Central memory CD4-positive, alpha-beta T cell (primary cell): ENCODE measurements at regions not wholly inside any gene's neighbourhood (a gene's known extent, or its start where the extent isn't known, plus 50 kb on each side); places are given as distances from the start of the nearest gene placed in this dataset.

Experiments used
- DNase-seq: peaks from one replicate; pipeline ENCODE4 v3.0.0; 2022

DNA sequence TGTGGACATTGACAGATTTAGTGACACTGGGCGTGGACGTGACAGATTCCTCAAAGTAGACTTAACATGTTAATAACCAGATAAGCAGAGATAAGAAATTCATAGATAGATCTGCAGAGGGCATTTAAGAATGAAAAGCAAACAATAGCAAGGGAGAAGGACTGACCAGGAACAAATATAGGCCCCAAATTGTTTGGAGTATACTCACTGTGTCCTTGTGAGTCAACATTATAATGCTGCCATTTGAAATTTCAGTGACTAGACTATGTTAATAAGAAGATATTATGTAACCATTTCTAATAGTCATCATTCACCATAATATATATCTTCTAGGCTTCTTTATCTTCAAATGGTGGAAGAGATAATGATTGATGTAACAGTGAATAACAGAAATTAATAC is 78.1 kb upstream of the SLC38A11 start:
- DNase-seq: no peak

DNA sequence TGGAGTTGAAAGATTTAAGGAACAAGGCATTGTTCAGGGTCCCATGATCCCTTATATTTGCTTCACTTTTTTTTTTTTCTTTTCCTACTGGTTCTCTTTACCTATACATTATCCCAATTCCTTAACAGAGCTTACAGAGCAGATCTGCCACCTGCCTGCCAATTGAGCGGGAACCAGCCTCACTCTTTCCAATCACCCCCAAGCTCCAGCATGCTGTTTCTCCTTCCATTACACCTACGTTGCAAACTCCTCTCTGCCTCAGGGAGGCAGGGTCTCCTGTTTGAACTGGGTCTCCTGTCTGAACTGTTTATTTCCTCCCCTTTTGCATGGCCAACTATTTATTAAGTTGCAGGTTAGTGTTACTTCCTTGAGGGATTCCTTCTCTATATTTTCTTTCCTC is 77.2 kb upstream of the SLC38A11 start:
- DNase-seq: no peak

DNA sequence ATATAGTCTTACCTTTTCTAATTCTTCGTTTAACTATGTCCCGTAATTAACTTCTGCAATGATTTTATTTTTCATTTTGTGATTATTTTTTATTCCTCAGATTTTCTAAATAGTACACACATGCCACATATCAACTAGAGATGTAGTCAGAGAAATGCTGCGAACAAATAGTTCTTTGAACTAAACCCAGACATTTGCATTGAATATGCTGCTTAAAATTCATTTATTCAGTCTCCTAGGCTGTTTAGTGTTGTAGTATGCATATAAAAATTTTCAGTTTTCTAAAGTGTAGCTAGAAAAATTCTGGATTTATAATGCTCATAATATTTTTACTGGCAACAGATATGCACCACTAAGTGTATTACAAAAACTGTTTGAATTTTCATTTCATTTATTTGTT is 68.9 kb upstream of the SLC38A11 start:
- DNase-seq: no peak

GRCh38 chr2:165022781-165023180 is 67.5 kb upstream of the SLC38A11 start:
- DNase-seq: no peak

DNA sequence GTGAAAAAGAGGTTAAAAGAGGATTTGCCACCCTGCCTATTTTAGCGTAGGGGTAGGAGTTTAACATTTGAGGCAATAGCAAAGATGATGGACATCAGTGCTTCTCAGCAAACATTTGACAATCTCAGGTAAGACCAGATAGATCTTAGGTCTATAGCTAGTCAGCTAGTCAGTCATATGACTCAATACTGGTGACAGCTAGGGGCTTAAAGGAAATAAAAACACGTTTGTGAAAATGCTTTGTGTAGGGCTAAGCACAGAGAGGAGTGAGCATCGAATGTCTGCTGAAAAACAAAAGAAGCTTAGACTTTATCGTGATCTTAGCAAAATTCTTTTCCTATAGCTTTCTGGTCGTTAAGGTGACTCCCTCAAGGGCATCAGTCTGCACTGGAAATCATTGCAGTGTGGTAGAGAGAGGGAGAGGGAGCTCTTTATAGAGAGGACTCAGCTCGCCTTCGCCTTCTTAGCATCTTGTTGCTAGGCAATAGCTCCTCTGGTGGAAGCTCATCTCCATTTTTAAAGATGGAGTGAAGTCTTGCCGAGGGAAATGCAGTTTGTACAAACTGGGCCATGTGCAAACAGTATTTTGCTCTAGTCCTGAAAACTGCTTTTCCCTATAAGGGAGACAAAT is 62.8 kb upstream of the SLC38A11 start:
- no peak for DNase-seq

DNA sequence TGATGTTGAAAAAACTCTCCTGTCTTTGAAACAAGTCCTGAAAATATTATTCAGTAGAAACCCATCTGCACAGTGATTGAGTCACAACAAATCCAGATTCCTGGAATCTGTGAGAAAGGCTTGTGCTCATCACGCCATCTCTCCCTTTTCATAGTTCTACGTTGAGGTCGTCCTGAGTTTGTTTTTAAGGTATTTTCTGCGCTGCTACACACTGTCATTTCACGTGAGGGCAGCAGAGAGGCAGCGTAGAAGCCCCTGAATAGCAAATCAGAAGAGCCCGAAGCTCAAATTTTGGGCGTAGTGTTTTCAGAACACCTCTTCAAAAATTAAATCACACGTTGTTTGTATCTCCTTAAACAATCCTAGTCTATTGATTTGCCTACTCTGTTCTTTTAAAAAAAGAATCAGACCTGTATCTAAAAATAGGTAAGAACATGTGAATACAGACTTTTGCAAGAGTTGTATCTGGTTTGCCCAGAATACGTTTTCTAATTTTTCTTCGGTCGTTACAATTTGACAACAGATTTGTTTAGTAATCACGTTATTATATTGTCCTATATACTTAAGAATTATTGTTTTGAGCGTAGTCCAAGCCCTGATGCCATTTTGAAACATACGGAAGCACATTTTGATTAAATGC is 61.6 kb upstream of the SLC38A11 start:
- DNase-seq: no peak

DNA sequence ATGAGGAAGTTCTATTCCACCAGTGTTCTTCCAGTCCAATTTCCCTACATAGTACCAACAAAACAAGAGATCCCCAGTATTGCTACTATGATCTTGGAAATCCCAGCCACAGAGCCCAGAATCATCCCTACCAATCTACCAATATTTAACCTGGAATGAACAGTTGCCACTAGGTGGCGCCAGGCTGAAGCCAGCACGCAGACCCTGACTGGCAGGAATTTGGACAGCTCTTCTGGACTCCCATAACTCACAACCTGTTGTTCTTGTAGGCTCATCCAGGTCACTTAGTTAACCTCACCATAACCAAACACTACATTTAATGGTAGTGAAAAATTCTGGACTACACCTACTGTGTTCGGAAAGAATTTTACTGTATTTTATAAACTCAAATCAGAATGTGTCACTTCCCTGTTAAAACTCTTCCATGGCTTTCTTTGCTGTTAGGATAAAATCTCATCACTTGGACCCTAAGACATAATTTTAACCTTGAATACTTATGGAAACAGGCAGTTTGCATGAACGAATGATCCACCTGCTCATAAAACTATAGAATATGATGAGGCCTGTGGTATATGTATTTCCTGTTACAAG is 59.8 kb upstream of the SLC38A11 start:
- DNase-seq: peak; percentile 21

GRCh38 chr2:165013944-165014619 is 58.8 kb upstream of the SLC38A11 start:
- DNase-seq: no peak

DNA sequence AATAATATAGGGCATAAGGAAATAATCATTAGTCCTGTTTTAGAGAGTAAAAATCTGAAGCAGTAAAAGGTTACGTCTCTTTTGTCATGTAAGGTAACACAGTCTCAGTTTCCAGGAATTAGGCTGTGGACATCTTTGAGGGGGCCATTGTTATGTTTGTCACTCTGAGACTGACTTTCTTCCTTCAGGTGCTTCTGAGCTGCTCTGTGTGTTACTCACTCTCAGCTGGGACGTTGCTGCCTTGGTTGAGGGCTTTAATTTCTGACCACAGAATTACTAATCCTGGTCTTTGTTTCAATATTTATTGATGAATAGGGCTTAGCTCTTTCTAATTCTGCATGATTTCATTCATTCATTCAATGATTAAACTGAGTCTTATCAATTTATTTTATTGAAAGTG is 55.9 kb upstream of the SLC38A11 start:
- no peak for DNase-seq

GRCh38 chr2:165010556-165010955 is 55.2 kb upstream of the SLC38A11 start:
- DNase-seq: no peak

GRCh38 chr2:165009466-165009865 is 54.1 kb upstream of the SLC38A11 start:
- DNase-seq: no peak

GRCh38 chr2:165008730-165009315 is 53.5 kb upstream of the SLC38A11 start:
- DNase-seq: no peak

GRCh38 chr2:165007161-165007744 is 51.9 kb upstream of the SLC38A11 start:
- DNase-seq: no peak
